Skin of body (tissue), 1 donor: ENCODE measurements at regions not wholly inside any gene's neighbourhood (a gene's known extent, or its start where the extent isn't known, plus 50 kb on each side); places are given as distances from the start of the nearest gene placed in this dataset.

Experiments used
- DNase-seq: peaks from one replicate; lab custom pipeline; 2025; lab: John Stamatoyannopoulos, UW

DNA sequence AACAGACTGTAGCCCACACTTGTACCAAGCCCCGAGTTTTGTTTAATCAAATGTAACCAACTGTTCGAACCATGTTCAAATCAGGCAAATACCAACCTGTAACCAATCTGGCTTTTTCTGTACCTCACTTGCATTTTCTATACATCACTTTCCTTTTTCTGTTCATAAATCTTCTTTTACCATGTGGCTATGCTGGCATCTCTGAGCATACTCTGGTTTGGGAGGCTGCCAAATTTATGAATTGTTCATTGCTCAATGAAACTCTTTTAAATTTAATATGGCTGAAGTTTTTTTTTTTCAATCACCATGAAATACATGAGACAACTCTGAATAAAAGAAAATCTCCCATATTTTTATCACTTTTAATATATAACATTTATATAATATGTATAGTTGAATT is 256.1 kb downstream of the SLITRK6 start:
- DNase-seq = no peak

DNA sequence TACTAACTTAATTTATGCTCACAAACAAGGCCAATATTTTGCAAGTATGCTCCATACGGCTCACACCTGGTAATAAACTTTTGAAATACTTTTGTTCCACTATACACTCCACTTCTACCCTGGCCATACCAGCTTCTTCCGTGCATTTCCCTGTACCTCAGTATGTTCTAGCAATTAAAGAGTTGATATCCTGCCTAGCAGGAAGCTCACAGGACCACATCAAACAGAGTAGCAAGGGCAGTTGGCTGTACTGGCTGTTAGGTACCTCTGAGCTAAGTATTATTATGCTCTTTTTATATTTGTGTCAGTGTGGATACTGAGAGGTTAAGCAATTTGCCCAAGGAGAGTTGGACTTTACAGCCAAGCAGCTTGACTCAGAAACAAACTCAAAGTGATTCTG is 257.7 kb downstream of the SLITRK6 start:
- no peak for DNase-seq

DNA sequence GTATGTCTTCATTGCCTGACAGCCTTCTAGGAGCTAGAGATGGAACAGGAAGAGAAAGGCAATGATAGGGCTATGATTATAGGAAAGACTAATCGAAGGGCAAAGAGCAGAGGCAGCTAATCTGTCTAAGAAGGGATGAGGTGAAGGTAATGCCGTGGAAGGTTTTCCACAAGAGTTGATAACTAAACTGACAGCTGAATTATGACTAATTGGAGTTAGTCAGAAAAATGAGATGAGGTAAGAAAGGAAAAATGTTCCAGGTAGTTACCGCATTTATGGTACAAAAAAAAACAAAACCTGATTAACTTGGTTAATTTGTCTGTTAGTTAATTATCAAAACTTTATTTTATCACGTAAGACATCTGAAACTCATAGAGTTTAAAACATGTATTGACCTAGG is 260.3 kb downstream of the SLITRK6 start:
- no peak for DNase-seq

GRCh38 chr13:85537601-85538000 is 261.6 kb downstream of the SLITRK6 start:
- DNase-seq = peak; percentile 46

DNA sequence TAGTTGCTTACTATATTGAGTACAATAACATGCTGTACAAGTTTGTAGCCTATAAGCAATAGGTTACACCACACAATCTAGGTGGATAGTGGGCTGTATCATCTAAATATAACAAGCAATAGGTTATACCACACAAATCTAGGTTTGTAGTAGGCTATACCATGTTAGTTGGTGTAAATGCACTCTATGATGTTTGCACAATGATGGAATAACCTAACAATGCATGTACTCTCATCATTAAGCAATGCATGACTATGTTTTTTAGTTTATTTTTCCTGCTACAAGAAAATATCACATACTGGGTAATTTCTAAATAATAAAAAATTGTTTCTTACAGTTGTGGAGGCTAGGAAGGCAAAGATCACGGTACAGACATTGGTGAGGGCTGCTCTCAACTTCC is 262.5 kb downstream of the SLITRK6 start:
- DNase-seq = no peak

- no peak for DNase-seq
Measured at GRCh38 chr13:85535316-85536084, 263.7 kb downstream of the SLITRK6 start.

DNA sequence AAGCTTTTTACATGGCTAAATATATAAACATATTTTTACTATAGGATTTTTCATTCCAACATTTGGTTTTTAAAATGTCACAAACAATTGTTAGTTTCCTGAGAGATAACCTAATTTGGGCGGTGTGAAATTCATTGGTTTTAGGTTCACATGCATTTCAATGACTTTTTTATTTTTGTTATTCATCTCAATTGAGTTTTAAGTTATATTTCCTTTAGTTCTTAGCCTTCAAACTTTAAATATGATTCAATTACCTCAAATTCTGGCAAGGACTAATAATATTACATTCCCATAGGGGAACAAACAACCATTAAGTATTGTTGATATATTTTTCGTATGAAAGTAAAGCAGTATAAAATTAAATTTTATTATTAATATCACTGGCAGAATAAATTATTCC is 265.3 kb downstream of the SLITRK6 start:
- no peak for DNase-seq

DNA sequence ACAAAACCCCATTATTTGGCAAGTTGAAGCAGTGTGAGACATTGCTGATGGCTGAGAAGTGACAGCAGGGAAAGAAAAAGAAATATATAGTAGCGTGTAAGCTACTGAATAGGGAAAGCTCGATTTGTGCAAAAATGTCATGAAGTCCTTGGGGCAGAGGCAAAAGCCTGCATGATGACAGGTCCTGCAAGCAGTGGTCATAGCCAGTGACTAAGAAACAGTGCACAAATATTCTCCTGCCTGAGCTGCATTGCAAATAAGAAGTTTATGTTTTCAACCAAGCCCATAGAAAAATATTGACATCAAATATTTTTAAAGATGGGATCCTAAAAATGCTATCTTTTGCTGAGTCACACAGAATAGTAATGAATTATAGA is 270.0 kb downstream of the SLITRK6 start:
- no peak for DNase-seq

- peak; percentile 86 for DNase-seq
Measured at GRCh38 chr13:85528491-85529217, 270.6 kb downstream of the SLITRK6 start.

DNA sequence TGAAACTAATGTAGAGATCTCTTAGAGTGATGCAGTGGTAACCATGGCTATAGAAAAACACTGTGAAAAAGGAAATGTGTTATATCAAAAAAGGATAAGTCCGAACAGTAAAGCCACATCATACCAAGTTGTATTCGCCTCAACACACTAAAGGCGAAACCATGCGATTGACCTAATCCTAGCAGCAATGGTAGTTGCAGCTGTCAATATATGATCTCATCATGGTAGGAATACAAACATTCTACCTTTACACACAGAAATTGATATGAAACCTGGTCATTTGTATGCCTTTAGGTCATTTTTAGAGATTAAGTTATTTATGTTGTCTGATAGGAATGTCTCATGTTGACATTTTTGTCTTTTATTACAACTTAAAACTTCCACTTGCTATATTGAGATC is 271.9 kb downstream of the SLITRK6 start:
- DNase-seq = no peak

- no peak for DNase-seq
Measured at GRCh38 chr13:85525411-85525810, 273.8 kb downstream of the SLITRK6 start.

GRCh38 chr13:85521657-85522056 is 277.6 kb downstream of the SLITRK6 start:
- peak; percentile 19 for DNase-seq

GRCh38 chr13:85520445-85520844 is 278.8 kb downstream of the SLITRK6 start:
- peak; percentile 22 for DNase-seq

DNA sequence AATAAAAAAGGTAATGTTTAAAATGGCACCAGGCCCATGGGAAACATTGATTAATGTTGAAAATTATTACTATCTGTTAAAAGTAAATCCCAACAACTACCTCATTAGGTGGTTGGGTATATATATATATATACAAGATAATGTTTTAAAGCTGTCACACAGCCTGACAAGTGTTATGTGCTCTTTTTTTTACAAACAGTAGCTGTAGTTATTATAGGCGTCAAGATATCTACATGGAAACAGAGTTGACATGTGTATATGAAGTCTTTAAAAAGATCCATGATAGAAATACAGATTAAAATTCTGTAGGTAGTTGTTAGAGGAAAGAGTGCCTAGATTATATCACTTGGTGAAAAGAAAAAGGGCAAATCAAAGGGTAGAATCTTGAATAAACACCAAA is 279.9 kb downstream of the SLITRK6 start:
- no peak for DNase-seq

- no peak for DNase-seq
Measured at GRCh38 chr13:85512421-85512820, 286.8 kb downstream of the SLITRK6 start.

GRCh38 chr13:85509512-85509911 is 289.7 kb downstream of the SLITRK6 start:
- no peak for DNase-seq

DNA sequence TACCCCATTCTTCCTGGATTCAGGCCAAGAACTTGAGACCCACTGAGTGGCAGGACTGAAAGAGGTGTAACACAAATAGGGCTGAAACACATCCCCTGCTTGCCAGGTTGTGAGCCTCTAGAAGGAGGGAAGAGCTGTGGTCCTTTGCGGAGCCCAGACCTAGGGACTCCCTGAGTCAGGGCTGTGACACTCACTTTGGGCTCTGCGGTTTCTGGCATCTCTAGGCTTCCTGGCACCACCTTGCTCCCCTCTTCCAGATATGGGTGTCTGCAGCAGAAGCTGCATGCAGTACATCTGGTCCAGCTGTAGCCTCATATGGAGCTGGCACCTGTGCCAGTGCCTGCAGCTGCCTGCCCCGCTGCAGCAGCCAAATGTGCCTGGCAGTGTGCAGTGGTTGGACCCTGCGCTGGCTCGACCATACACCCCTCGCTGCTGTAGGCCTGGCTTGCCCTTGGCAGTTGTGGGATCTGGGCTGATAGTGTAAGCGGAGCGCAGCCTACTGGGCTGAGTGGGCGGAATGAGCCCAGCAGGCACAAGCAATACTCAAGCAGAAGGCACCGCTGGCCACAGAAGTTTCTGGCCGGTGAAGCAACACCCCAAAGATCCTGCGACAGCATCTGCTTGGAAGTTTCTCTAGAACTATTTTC is 290.4 kb downstream of the SLITRK6 start:
- no peak for DNase-seq

DNA sequence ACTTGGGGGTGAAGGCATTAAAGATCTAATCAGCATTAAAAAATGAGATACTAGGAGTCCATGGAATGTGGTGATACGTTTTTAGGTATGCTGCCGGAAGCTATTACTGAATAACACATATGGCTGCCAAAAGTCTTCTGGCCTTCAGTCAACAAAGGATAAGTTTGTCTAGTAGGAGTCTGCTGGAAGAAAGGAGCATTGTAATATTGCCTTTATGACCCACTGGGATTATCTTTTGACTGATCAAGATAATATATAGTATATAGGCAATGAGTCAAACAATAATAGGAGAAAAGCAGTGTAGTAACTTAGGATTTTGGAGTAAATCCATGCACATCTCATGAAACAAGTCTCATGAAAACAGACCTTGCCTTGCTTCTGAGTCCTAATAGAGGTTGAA is 295.4 kb downstream of the SLITRK6 start:
- no peak for DNase-seq

DNA sequence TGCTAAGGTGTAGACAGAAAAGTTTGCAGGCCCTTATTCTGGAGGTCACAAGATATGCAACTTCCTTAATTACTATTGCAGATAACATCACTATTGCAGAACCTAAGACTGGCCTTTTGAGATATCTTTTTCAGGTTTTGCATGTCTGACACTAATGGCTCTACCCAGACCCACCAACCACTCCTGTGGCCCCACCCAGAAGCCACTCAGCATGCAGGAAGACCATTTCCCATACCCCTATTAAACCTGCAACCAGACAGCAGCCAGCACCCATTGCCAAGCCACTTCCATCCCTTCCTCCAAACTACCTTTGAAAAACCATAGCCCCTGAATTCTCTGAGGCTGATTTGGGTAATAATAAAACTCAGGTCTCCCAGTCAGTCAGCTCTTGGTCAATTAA is 297.6 kb downstream of the SLITRK6 start:
- no peak for DNase-seq

DNA sequence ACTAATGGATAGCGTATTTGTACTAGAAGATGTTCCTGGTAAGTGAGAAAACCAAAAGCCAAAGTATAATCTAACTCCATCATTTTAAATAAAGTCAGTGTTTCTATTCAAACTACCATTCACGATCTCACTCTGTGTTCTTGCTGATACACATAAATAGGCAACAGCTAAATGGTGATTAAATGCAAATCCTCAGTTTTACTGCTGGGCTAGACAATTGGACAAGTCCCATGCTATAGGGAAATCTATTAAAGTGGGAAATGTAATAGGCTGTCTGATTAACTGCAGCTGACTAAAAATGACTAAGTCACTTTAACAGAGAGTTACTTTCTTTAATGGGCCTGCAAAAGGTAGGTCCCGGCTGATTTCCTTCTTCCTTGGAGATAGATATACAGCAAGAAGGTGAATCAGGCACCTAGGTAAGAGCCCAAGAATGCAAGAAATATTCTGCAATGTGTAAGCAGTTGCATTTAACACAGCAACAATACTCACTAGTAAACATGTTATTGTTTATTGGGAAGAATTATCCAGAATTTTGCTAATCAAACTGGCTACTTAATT is 298.4 kb downstream of the SLITRK6 start:
- DNase-seq = no peak

DNA sequence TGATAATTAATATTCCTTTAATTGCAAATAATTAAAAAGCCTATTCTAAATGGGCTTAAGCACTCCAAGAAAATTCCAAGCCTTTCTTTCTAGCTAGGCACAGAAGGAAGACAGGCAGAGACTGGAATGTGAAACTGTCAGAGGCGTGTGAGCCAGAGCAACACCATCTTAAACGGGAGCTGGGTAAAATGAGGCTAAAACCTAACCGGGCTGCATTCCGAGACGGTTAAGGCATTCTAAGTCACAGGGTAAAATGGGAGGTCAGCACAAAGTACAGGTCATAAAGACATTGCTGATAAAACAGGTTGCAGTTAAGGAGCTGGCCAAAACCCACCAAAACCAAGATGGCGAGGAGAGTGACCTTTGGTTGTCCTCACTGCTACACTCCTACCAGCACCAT is 300.4 kb downstream of the SLITRK6 start:
- no peak for DNase-seq

DNA sequence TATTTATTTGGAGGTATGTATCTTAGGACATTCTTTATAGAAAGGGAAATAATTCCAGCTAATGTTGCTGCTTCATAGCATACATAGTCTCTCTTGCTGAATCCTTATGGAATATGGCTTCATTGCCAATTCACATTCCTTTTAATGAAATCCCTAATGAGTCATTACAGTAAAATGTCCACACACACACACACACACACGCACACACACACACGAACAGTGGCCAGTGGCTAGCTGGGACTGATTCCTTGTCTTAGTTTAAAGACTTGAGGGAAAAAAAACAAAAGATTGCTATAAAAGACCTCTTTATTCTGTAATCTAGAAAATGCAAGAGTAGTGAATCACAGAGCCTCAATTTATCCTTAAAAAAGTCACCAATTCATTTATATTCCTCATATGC is 301.6 kb downstream of the SLITRK6 start:
- no peak for DNase-seq
